GM10248 (cell line): ENCODE measurements at regions not wholly inside any gene's neighbourhood (a gene's known extent, or its start where the extent isn't known, plus 50 kb on each side); places are given as distances from the start of the nearest gene placed in this dataset.
"Not testable (repeated sequence)": the region's sequence is repeated elsewhere in the genome, so short reads cannot be mapped to it uniquely, and the experiment has no call there.

Source experiments
- CTCF ChIA-PET: fragments of 300-600 bp; sonication (Branson Sonifier 250); formaldehyde crosslinking; extraction: SDS; loops from one replicate; lab custom pipeline; 2021; ENCODE audit warnings: antibody characterized with exemption; lab: Yijun Ruan, JAX
- POLR2A ChIA-PET: fragments of 350-650 bp; sonication (Branson Sonifier 250); formaldehyde crosslinking; extraction: SDS; loops from one replicate; lab custom pipeline; 2020; ENCODE audit warnings: antibody characterized with exemption; lab: Yijun Ruan, JAX
- DNase-seq: peaks from one replicate; pipeline ENCODE4 v3.0.0; 2012; ENCODE audit errors: extremely low spot score
- TF ChIP-seq, protein P1 (sequence below): IDR thresholded peaks from 2 replicates; pipeline ENCODE4 v1.5.1; 2012; ENCODE audit warnings: mild to moderate bottlenecking, low read depth; ENCODE audit errors: extremely low read depth, missing control alignments, control extremely low read depth

DNA sequence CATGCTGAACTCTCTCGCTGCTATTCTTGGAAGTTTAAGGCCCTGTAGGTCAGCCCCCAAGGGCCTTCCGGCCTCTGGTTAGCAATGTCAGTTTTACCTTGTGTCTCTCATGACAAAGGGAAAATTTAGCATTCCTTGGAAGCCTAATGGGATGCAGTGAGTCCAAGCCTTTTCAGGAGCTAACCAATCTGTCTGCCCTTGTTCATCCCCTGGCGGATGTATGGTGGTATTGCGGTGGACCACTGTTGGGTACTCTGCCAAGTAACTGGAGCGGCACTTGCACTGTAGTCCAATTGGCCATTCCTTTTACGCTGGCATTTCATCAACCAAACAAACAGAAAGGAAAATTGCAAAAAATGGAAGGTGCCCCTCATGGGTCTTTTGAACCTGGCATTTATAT lies 318.4 kb upstream of the NMUR2 start:
- TF ChIP-seq, protein P1, sequence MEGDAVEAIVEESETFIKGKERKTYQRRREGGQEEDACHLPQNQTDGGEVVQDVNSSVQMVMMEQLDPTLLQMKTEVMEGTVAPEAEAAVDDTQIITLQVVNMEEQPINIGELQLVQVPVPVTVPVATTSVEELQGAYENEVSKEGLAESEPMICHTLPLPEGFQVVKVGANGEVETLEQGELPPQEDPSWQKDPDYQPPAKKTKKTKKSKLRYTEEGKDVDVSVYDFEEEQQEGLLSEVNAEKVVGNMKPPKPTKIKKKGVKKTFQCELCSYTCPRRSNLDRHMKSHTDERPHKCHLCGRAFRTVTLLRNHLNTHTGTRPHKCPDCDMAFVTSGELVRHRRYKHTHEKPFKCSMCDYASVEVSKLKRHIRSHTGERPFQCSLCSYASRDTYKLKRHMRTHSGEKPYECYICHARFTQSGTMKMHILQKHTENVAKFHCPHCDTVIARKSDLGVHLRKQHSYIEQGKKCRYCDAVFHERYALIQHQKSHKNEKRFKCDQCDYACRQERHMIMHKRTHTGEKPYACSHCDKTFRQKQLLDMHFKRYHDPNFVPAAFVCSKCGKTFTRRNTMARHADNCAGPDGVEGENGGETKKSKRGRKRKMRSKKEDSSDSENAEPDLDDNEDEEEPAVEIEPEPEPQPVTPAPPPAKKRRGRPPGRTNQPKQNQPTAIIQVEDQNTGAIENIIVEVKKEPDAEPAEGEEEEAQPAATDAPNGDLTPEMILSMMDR: no peak
- ChIA-PET CTCF (interaction anchor here (1.0 kb wide), 1 partner anchor 14 kb away, joined by 5 read pairs; no protein-coding TSS in a partner anchor), POLR2A (no interaction called here)
- no peak for DNase-seq

DNA sequence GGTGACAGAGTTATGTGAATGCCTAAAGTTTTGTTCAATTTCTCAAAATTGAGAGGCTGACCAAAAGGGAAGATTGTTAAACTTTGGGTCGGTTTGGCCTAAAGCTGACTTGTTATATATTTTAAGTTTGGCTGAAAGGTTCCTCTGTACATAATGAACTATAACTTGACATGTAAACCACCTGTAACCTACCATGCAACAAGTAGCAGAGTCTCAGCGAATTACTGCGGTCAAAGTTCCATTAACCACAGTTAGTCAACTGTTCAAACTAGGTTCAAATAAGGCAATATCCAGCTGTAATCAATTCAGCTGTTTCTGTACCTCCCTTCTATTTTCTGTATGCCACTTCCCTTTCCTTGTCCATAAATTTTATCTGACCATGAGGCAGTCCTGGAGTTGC lies 325.1 kb upstream of the NMUR2 start:
- TF ChIP-seq, protein P1: no peak
- no peak for DNase-seq
- ChIA-PET CTCF (no interaction called here), POLR2A (no interaction called here)

DNA sequence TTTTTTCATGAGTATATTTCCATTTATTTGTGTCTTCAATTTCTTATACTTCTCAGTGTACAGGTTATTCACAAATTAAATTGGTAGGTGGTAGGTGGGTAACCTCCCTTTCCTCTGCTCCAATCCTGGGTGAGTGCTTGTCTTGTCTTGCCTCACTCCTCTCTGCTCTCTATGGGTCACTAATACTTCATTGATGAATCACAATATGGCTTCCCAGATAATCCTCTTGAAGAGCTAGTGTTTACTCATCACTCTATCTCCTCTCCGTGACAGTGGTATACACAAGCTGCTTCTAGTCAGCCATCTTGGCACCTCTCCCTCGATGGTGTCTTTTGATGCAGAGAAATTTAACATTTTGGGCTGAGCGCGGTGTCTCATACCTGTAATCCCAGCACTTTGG lies 331.8 kb upstream of the NMUR2 start:
- CTCF ChIA-PET: interaction anchor here (0.8 to 1.3 kb wide), 2 partner anchors 12 to 13 kb away, joined by 4 to 5 read pairs; no protein-coding TSS in a partner anchor
- no peak for DNase-seq
- TF ChIP-seq, protein P1: no peak
- POLR2A ChIA-PET: interaction anchor here (0.7 kb wide), 1 partner anchor 18 kb away, joined by 3 read pairs; no protein-coding TSS in a partner anchor

DNA sequence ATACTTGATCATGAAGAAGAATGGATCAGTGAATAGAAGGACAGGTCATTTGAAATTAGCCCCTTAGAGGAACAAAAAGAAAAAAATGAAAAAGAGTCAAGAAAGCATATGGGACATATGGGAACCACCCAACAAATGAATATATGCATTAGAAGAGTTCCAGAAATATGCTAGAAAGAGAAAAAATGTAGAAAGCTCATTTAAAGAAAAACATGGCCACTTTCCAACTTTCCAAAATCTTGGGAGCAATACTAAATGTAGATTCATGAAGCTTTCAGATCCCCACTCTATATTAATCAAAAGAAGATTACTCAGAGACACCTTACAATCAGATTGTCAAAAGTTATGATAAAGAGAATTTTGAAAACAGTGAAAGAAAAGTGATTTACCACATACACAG lies 334.8 kb upstream of the NMUR2 start:
- TF ChIP-seq, protein P1: no peak
- ChIA-PET POLR2A (no interaction called here), CTCF (no interaction called here)
- DNase-seq: no peak

DNA sequence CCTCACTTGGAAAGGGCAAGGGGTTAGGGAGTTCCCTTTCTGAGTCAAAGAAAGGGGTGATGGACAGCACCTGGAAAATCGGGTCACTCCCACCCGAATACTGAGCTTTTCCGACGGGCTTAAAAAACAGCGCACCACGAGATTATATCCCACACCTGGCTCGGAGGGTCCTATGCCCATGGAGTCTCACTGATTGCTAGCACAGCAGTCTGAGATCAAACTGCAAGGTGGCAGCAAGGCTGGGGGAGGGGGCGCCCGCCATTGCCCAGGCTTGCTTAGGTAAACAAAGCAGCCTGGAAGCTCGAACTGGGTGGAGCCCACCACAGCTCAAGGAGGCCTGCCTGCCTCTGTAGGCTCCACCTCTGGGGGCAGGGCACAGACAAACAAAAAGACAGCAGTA lies 336.0 kb upstream of the NMUR2 start:
- DNase-seq, CTCF ChIA-PET, POLR2A ChIA-PET: not testable (repeated sequence)

DNA sequence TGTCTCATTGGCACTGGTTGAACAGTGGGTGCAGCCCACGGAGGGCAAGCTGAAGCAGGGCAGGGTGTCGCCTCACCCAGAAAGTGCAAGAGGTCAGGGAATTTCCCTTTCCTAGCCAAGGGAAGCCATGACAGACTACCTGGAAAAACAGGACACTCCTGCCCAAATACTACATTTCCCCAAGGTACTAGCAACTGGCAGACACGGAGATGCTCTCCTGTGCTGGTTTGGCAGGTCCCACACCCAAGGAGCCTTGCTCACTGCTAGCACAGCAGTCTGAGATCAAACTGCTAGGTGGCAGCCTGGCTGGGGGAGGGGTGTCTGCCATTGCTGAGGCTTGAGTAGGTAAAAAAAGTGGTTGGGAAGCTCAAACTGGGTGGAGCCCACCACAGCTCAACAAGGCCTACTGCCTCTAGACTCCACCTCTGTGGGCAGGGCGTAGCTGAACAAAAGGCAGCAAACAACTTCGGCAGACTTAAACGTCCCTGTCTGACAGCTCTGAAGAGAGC lies 382.7 kb upstream of the NMUR2 start:
- DNase-seq, CTCF ChIA-PET, POLR2A ChIA-PET: not testable (repeated sequence)

DNA sequence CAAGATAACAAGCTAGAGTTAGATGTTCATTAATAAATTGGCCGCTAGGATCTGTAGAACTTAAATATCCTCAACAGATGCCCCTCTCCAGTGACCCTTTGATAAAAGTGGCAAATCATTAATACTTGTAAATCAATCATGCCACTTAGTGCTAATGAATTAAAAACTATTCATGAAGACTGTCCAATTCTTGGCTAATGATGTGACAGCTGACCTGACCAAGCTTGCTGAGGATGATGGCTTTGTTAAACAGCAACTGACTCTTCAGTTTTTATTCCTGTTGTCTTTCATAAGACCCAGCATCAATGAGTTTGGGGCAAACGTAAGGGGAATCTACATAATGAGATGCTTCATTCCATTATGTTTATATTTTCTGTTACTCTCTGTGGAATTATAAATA lies 396.8 kb upstream of the NMUR2 start:
- TF ChIP-seq, protein P1: no peak
- no peak for DNase-seq
- POLR2A ChIA-PET: no interaction called here
- CTCF ChIA-PET: no interaction called here

DNA sequence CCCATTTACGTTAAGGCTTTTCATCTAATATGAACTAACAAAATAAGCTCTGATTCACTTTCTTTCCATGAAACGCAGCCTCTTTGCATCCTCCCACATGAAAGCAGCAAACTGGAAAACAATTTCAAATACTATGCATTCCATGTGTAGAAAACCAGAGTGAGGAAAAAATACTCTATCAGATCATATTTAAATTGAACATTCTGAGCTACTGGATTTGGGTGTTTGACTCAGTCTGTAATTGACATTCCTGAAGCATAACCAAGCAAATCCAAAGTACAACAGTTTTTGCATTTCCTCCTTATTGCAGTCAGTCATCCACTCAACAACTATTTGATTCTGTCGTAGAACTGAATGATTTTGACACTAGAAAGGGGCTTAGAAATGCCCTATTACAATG lies 399.1 kb upstream of the NMUR2 start:
- ChIA-PET CTCF (no interaction called here), POLR2A (no interaction called here)
- no peak for DNase-seq
- TF ChIP-seq, protein P1: no peak
